Hematopoietic multipotent progenitor cell treated with erythropoietin and hydrocortisone succinate and interleukin-3 and kit ligand, for 6 days (in vitro differentiated cells): ENCODE measurements at regions not wholly inside any gene's neighbourhood (a gene's known extent, or its start where the extent isn't known, plus 50 kb on each side); places are given as distances from the start of the nearest gene placed in this dataset.
A peak's percentile ranks its signal among the peaks of the same experiment; 100 is the strongest.

ENCODE experiments used
- DNase-seq: peaks from one replicate; pipeline ENCODE4 v3.0.0-alpha.2; 2015

GRCh38 chr9:73011181-73011750 is 58.4 kb upstream of the ALDH1A1 start:
- DNase-seq: no peak

GRCh38 chr9:73009649-73010288 is 56.9 kb upstream of the ALDH1A1 start:
- DNase-seq: peak; percentile 90

GRCh38 chr9:73007966-73008672 is 55.3 kb upstream of the ALDH1A1 start:
- peak; percentile 48 for DNase-seq

GRCh38 chr9:73006986-73007385 is 54.1 kb upstream of the ALDH1A1 start:
- no peak for DNase-seq
